HG03196 (cell line): ENCODE measurements at regions not wholly inside any gene's neighbourhood (a gene's known extent, or its start where the extent isn't known, plus 50 kb on each side); places are given as distances from the start of the nearest gene placed in this dataset.
"Not testable (repeated sequence)": the region's sequence is repeated elsewhere in the genome, so short reads cannot be mapped to it uniquely, and the experiment has no call there.

Experiments
- ATAC-seq: cut with Tn5 transposase; IDR thresholded peaks from one replicate; pipeline ENCODE4 v1.9.1; 2021; ENCODE audit not compliant: unreplicated experiment

GRCh38 chr5:99349787-99350186 lies 421.0 kb upstream of the CHD1 start:
- ATAC-seq: no peak

DNA sequence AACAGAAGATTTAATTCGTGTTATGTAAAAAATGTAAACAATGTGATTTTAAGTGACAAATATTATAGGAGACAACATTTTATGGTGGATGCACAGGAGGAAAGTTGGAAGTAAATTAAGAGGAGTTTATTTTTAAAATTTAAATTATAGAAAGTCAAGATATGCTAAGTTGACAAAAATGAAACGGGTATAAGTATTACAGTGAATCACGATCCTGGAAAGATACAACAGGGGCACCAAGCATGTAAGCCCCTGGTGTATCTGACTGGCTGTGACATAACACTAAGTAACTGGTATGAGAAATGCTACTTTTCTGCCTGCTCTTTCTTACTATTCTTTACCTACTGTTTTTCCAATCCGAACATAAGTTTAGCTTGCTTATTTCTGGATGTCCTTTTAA lies 419.8 kb upstream of the CHD1 start:
- ATAC-seq: no peak

DNA sequence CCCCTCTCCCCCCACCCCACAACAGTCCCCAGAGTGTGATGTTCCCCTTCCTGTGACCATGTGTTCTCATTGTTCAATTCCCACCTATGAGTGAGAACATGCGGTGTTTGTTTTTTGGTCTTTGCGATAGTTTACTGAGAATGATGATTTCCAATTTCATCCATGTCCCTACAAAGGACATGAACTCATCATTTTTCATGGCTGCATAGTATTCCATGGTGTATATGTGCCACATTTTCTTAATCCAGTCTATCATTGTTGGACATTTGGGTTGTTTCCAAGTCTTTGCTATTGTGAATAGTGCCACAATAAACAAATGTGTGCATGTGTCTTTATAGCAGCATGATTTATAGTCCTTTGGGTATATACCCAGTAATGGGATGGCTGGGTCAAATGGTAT lies 411.0 kb upstream of the CHD1 start:
- ATAC-seq: not testable (repeated sequence)

DNA sequence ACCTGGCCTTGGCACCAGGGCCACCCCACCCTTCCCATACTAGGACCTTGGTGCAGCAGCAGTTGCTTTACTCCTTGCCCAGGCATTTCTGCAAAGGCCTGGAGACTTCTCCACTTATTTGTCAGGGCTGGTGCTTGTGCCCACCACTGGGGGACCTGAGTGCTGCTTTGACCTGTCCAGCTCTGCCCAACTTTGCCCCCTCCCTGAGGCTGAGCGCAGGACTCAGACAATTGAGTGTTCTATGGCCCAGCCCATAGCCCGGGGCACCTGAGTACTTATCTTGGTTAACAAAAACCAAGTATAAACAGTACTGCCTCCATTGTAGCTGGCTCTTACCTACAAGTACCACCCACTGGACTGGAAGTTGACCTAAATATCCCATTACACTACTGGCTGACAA lies 406.1 kb upstream of the CHD1 start:
- ATAC-seq: no peak

DNA sequence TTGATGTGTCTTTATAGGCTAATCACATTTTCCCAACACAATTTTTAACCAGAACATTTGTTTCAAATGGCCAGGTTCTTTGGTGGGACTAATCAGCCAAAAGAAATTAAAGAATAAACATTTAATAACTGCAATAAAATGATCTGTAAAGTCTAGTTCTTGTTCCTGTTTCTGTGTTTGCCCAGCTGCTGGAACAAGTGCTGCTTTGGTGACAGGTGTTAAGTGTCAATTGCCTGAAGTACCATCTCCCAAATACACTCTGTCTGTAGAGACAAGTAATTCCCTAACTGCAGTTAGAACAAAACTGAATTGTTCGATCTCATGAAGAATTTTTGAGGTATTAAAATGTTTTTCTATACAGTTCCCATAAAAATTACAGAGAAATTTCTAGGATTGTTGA lies 402.3 kb upstream of the CHD1 start:
- ATAC-seq: no peak

DNA sequence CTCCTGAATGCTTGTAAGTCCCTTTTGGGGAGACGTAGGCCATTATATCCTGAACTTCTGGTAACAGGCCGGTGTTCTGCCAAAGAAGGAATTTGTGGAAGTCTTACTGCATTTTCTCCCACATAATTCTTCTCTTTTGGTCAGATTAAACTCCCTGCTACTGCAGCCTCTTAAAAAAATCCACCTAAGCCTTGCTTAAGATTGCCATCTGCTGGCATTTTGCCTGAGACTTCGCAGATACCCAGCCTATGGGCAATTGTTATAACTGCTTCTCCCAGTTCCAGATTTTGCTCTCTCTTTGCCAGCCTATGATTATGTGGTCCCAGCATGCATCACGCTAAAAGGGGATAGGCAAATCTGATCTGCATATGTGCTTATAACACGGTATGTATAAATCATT lies 391.6 kb upstream of the CHD1 start:
- no peak for ATAC-seq

- no peak for ATAC-seq
Measured at GRCh38 chr5:99317136-99317535, 388.3 kb upstream of the CHD1 start.

DNA sequence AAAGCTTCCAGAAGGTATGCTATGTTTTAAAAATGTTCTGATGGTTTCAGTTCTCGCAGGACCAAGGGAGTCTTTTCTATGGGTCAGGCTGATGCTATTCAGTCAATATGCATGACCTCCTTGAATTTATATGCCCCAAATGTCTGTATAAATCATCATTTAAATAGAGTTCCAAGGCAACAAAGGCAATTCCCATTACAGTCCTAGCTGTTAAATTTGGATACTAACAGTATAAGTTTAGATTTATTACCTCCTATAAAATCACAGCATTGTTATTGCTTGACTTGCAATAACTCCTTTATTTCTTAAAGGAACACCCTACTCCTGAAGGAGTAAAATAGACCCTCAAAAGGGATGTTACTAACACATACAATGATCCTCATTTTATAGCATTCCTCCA lies 387.7 kb upstream of the CHD1 start:
- no peak for ATAC-seq

- ATAC-seq: no peak
Measured at GRCh38 chr5:99315413-99316183, 386.8 kb upstream of the CHD1 start.

- ATAC-seq: no peak
Measured at GRCh38 chr5:99314721-99315120, 385.9 kb upstream of the CHD1 start.

- no peak for ATAC-seq
Measured at GRCh38 chr5:99308131-99308530, 379.3 kb upstream of the CHD1 start.

- no peak for ATAC-seq
Measured at GRCh38 chr5:99305045-99305580, 376.3 kb upstream of the CHD1 start.

DNA sequence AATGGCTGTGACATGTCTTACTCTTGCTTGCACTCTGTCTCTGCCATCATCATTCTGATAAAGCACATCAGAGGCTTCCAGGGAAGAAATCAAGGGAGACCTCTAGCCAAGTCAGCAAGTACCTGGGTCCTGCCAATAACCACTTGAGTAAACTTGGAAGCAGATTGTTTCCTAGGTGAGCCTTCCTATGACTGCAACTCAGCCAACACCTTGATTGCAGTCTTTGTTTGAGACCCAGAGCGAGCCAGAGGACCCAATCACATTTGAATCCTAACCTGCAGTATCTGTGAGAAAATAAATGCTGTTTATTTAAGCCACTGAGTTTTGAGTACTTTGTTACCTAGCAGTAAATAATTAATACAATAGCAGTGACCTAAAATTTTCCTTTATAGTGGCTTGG lies 356.8 kb upstream of the CHD1 start:
- no peak for ATAC-seq

DNA sequence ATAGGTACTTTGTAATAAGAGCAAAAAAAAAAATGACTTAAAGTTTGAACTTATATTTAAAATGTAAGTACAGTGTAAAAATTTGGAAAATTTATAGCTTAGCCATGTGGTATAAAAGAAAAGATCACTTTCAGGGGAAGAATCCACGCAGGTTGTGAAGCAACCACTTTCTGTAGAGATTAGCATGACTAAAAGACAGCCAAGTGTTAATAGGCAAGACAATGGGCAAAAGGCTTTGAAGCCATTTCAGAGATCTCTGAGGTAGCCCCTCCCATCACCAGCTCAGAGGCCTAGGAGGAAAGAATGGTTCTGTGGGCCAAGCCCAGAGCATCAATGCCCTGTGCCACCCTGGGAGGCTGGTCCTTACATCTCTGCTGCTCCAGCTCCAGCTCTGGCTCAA lies 346.3 kb upstream of the CHD1 start:
- ATAC-seq: no peak

DNA sequence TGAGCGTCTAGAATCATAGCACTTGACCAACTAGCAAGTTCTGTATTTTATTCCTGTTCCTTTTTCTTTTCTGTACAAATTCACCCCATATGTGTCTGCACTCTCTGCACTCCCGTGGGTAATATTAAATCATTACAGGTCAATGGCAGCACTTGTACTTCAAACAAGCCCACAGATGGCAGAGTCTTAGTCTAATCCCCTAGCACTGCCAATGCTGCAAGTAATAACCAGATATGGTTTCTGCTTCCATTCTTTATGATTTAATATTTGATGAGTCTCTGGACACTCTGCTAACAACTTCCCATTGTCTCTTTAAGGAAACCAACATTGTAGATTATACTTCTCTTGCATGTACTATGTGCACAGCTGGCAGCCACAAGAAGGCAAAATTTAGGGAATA lies 343.8 kb upstream of the CHD1 start:
- ATAC-seq: no peak

DNA sequence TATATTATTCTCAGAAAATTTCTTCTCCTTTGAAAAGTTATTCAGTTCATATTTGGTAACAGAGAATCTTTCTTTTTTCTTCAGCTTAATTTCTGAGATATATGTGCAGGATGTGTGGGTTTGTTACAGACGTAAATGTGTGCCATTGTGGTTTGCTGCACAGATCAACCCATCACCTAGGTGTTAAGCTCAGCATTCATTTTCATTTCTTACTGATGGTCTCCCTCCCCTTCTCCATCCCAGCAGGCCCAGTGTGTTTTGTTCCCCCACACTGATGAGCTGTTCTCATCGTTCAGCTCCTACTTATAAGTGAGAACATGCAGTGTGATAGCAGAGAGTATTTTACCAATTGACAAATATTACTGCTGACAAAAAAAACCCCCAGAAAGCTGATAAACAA lies 330.0 kb upstream of the CHD1 start:
- ATAC-seq: no peak

DNA sequence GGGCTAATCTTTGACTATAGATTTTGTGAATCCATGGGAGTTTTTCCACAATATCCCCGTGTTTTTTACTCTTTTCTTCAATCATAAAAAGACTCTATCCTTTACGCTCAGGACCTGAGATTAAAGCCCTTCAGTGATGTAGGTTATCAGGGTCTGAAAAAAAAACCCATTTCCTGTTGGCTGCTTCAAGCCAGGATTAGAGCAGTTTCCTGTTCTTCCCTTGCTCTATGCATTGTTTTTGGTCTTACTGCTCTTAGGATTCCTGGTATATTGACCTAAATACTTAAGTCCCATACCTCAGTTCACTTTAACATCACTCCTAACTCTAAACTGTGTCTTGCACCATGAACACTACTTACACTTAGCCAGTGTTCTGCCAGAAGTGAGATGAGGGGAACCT lies 319.3 kb upstream of the CHD1 start:
- no peak for ATAC-seq

DNA sequence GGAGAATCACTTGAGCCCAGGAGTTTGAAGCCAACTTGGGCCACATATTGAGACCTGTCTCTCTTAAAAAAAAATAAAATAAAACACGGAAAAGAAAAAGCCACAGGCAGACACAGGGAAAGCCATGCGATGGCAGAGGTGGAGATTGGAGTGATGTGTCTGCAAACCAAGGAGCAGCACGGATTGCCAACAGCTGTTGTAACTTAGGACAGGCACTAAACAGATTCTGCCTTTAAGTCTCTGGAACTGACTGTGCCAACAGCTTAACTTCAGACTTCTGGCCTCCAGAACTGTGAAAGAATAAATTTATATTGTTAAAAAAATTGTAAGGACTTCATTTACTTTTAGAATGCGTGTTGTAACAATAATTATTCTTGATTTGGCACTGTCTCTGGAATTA lies 318.5 kb upstream of the CHD1 start:
- no peak for ATAC-seq

GRCh38 chr5:99243111-99243510 lies 314.3 kb upstream of the CHD1 start:
- ATAC-seq: no peak

DNA sequence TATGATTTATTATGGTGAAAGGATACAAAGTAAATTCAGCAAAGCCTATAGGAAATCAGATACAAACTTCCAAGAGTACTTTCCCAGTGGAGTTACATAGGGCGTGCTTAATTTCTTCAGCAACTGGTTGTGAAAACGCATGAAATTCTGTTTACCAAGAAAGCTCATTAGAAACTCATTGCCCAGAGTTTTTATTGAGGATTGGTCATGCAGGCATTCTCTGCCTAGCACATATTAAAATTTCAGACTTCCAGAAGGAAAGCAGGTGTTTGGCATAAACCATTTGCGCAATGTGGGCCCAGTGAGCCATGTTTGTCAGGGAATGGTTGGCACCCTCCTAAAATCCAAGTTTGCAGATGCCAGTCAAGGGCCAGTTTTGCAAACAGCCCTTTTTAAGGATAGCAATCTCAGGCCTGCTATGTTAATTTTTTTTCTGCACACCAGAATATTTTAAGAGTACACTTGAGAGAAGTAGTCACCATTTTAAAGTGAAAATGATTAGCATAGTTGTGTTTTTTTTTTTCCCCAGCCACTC lies 311.1 kb upstream of the CHD1 start:
- no peak for ATAC-seq

DNA sequence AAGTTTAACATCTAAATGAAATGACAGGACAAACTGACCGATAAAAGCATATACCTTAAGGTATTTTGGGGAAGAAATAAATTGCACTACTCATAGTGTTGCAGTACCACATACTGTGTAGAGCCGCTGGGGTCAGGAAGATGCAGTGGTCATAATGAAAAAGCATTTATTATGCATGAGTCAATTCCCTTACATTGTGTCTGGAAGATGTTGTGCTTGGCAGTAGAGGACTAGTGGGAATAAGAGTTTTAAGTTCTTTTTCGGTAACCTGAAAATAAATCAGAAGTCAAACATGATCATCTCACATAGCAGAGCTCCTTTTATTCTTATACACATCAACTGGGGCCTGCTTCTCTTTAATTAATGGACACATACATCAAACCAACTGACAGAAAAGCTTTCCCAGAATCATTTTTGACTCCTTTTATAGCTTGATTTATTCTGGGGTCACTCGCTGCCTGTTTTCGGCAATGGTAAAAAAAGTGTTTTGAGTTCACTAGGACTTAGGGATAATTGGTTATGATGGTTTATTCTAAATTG lies 262.5 kb upstream of the CHD1 start:
- no peak for ATAC-seq

GRCh38 chr5:99187611-99188010 lies 258.8 kb upstream of the CHD1 start:
- no peak for ATAC-seq

GRCh38 chr5:99179206-99179605 lies 250.4 kb upstream of the CHD1 start:
- no peak for ATAC-seq
